GM21723 (cell line): ENCODE measurements at regions not wholly inside any gene's neighbourhood (a gene's known extent, or its start where the extent isn't known, plus 50 kb on each side); places are given as distances from the start of the nearest gene placed in this dataset.

Experiments used
- ATAC-seq: cut with Tn5 transposase; IDR thresholded peaks from one replicate; pipeline ENCODE4 v1.9.1; 2021; ENCODE audit warnings: mild to moderate bottlenecking, moderate library complexity; ENCODE audit not compliant: unreplicated experiment

- ATAC-seq = no peak
Observed at GRCh38 chr10:111493024-111493625, 416.3 kb downstream of the ADRA2A start.

DNA sequence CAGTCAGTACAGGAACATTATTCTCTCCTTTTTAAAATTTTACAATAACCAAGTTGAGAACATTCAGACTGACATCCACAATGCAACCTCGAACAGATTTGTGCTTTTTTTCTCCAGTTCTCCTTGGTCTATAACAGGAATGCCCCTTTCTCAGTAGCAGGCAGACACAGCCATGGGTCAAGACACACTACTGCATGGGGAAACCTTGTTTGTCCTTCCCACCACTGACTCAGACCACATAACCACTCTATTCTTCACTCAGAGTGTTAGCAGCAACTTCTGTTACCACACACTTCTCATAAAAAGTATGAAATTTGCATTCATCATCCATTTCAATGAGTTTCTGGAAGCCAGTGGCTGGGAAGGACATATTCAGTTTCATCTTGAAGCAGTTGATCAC lies 421.7 kb downstream of the ADRA2A start:
- no peak for ATAC-seq

DNA sequence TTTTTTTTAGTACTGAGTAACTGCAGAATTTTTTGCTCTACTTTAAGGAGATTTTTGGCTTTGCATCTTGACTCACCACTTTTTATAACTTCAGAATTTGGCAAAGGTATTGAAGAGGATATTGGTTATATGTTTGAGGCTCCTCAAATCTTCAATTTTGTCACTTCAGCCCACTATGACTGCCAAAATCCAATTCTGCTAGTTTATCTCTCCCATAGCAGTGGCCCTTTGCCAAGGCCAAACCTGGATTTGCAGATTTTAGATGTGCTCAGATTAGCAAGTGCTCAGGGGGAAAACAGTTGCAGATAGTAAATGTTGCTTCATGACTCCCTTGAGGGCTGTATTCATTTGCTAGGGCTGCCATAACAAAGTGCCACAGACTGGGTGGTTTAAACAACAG lies 427.5 kb downstream of the ADRA2A start:
- no peak for ATAC-seq

DNA sequence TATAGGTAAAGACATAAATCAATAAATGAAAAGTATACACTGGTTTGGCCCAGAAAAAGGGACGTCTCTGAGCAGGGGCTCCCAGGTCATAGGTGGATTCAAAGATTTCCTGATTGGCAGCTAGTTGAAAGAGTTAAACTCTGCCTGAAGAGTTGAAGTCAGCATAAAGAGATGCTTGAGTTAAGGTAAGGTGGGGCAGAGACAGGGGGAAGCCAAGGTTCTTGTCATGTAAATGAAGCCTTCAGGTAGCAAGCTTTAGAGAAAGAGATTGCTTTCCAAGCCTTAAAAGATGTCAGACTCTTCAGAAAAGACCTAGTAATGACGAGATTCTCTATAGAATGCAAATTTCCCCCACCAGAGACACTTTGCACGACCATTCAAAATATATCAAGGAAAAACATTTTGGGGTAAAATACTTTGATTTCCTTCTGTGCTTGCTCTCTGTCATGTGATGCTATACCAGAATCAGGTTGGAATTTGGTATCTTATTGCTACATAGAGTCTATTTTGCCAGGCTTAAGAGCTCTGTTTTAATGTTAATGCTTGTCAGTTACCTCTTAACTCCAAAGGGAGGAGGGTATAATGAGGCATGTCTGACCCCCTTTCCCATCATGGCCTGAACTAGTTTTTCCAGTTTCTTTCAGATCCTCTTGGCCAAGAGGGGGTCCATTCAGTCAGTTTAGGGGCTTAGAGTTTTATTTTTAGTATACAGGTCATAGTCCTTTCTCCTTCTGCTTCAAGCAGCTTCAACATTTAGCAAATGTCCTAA lies 429.6 kb downstream of the ADRA2A start:
- ATAC-seq = no peak

DNA sequence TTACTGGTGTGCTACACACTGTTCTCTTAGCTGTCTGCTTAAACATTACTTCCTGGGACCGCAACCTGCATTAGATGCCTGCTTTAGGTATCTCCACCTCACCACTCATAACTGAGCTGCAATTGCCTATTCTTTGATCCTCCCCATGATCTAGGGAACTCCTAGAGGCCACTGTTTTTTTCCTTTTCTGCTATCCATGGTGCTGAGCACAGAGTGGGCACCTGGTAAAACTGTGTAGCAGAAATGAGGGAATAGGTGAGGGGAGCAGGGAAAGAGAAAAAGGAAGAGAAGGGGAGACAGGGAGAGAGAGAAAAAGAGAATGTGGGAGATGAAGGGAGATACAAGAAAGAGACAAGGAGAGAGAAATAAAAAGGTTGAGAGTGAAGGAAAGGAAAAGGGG lies 434.9 kb downstream of the ADRA2A start:
- no peak for ATAC-seq

- no peak for ATAC-seq
Observed at GRCh38 chr10:111515264-111515663, 438.4 kb downstream of the ADRA2A start.

DNA sequence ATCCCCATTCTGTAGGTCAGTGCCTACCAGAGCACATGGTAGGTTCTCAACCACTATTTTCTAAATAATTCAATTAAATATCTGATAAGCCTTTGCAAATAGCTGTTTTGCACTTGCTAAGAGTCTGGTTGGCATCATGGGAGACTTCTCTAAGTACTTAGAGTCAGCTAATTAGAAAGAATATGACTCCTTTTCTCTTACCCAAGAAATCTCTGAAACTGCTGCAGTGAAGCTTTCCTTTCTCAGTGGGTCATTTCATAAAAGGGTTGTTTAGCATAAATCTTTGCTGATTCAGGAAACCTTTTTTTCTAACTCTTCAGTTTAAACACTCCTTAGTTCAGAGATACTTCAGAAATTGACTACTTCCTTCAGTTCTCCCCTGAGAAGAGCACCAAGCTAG lies 438.9 kb downstream of the ADRA2A start:
- no peak for ATAC-seq

DNA sequence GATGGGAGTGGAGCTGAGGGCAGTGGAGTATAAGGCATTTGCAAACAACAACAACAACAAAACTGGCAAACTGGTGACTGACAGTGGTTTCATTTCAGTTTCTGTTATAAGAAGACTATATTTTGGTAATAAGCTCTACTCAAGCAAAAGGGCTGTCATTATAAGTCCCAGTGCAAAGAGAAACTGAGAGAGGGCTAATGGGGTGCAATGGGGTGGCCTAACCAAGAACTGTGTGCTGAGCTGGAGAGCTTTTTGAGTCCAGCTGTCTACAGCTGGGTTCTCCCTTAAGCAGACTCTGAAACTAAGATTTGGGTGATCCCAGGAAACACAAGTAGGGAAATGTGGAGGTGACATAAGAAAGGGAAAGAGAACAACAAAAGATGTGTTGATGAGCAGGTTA lies 439.3 kb downstream of the ADRA2A start:
- no peak for ATAC-seq

GRCh38 chr10:111522141-111522540 lies 445.3 kb downstream of the ADRA2A start:
- no peak for ATAC-seq

- no peak for ATAC-seq
Observed at GRCh38 chr10:111522551-111522950, 445.7 kb downstream of the ADRA2A start.

GRCh38 chr10:111523016-111523415 lies 446.2 kb downstream of the ADRA2A start:
- ATAC-seq = no peak

GRCh38 chr10:111524134-111524533 lies 447.3 kb downstream of the ADRA2A start:
- no peak for ATAC-seq

DNA sequence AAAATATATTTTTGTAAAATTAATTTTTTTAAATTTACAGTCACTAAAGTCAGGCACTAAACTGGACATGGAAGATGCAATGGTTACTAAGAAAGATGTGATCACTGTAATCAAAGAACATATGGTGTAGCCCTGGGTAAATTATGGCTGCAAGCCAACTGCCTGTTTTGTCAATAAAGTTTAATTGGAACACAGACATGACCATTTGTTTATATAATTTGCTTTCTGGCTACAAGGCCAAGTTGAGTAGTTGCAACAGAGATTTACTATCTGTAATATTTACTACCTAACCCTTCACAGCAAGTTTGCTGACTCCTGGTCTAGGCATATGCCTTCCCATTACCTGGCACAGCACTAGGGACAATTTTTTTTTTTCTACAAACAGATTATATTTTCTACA lies 448.9 kb downstream of the ADRA2A start:
- no peak for ATAC-seq

DNA sequence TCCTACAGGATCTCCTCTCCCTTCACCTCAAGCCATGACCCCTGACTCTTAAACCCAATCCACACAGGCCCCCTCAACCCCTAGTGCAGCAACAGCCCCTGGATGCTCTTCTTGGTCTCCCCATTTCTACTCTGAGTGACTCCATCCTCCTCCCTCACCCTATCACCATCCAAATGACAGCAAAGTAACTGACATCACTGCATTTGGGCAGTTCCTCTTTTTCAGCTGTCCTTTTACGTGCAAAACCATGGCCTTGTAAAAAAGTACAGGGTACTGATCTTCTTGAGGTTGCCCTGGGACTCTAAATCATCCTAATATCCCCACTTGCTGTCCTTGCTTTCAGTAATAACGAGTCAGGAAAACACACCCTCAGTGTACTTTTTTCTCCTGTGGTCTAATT lies 454.9 kb downstream of the ADRA2A start:
- ATAC-seq = no peak

DNA sequence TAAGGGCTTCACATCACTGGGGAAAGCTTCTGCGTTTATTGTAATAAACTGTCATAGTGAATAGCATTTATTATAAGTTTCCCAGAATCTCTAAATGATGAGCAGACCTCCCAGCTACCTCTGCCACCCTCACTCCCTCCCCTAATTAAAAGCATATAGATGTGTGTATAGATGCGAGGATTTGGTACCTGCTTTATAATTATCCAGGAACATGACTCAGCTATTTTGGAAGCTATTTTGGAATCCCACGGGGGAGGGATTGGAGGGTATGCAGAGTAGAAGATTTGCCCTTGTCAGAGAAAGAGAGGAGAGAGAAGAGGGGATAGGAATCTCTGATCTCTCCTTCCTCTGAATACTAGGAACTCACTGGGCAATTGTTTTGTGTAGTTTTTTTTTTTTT lies 455.3 kb downstream of the ADRA2A start:
- ATAC-seq = no peak

DNA sequence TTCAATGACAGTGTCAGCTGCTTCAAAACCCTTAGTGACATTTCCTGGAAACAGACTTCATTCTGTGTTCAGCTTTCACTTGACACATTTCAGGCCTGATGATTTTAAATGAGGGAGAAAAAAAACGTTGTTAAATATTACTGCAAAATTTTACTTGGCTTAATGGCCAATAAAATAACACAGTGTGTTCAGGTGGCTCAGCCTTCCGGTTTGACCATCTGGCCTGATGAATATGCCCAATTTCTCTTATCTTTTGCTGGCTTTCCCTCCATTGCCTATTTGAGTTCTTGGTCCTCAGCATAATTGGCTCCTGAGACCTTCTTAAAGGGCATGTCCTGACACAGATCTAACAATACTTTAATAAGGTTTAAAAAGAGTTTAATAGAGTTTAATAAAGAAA lies 462.4 kb downstream of the ADRA2A start:
- no peak for ATAC-seq

GRCh38 chr10:111543854-111544253 lies 467.0 kb downstream of the ADRA2A start:
- no peak for ATAC-seq

DNA sequence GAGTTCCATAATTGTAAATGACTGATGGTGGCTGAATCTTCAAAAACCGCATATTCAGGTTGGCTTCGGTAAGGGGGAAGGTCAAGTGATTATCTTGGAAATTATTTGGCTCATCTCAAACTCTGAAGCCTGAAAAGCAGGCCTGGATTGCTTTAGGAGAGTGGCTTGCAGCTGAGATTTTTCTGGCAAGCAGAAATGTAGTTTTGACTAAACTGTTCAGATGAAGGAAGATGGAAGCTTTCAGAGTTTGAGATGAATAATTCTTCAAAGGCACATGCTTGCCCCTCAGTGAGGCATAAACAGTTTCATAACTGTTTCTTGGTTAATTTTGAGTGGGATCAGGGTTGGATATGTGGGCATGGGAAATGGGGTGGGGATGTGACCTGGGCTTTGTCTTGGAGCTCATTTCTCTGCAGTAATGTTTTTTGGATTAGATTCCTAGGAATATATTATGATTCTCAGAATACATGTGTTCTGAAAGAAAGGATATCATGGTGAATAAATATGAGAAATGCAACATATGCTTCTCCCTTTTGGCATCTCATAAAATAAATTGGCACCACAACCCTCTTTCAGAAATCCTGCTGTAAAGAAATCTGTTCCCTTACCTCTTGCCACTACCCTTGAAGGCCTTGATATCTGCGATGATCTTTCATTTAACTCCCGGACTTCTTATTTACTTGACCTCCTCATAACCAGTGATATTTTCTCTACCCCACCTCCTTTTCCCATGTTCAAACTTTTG lies 469.2 kb downstream of the ADRA2A start:
- no peak for ATAC-seq

GRCh38 chr10:111548084-111548726 lies 471.4 kb downstream of the ADRA2A start:
- no peak for ATAC-seq

GRCh38 chr10:111551001-111551400 lies 474.2 kb downstream of the ADRA2A start:
- no peak for ATAC-seq

GRCh38 chr10:111556666-111557065 lies 479.8 kb downstream of the ADRA2A start:
- ATAC-seq = no peak

DNA sequence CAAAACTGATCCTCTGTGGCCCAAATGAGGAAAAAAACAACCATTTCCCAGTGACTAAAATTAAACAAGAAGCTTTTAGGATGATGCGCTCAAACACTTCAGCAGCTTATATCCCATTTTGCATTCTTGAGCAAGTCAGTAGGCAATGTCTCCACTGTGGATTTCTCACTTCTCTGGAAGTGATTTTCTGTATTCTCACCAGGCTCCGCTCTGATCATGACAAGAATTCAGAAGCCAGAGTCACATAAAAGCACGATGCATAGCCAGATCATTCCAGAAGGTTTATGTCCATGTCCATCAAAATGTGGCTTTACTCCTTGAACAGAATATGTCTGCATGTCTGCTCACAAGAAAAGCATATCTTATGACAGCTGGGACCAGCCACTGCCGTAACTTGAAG lies 481.4 kb downstream of the ADRA2A start:
- no peak for ATAC-seq
